ENCODE measurements at regions not wholly inside any gene's neighbourhood (a gene's known extent, or its start where the extent isn't known, plus 50 kb on each side); places are given as distances from the start of the nearest gene placed in this dataset.
"Not testable (repeated sequence)": the region's sequence is repeated elsewhere in the genome, so short reads cannot be mapped to it uniquely, and the experiment has no call there.

DNA sequence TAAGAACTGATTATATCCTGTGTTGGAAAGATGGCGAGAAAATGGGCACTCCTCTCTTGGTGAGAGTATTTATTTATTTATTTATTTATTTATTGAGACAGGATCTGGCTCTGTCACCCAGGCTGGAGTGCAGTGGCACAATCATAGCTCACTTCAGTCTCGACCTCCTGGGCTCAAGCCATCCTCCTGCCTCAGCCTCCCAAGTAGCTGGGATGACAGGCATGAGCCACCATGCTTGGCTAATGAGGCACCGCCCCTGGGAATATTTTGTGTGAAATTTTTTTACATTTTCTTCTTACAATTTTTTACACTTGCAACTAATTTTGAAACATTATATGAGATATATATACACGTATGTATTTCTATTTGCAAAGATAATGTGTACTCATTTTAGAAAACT lies 150.5 kb upstream of the PRR20G start:
- DNase-seq: no peak

DNA sequence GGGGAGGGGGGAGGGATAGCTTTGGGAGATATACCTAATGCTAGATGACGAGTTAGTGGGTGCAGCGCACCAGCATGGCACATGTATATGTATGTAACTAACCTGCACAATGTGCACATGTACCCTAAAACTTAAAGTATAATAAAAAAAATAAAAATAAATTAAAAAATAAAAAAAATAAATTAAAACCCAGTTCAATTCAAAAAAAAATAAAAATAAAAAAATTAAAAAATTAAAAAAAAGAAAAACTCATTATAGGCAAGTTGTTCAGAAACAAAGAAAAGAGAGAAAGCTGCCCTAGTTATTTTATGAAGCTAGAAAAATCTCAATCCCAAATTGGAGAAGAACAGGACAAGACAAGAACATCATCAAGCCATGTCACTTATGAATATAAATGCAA lies 147.5 kb upstream of the PRR20G start:
- not testable (repeated sequence) for DNase-seq

DNA sequence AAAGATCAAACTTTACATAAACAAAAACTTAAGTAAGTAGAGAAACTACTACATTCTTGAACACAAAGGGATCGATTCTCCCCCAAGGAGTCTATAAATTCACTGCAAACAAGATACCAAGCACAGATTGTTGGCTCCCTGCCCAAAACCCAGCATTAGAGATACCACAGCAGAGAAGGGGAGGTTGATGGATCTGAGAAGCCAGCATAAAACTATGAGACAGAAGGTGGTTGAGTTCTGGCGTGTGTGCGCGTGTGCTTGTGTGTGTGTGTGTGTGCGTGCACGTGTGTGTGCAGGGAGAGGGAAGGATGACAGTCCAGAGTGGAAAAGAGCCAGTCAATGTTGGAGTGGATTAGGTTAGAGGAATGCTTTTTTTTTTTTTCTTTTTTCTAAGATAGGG lies 143.2 kb upstream of the PRR20G start:
- DNase-seq: no peak

DNA sequence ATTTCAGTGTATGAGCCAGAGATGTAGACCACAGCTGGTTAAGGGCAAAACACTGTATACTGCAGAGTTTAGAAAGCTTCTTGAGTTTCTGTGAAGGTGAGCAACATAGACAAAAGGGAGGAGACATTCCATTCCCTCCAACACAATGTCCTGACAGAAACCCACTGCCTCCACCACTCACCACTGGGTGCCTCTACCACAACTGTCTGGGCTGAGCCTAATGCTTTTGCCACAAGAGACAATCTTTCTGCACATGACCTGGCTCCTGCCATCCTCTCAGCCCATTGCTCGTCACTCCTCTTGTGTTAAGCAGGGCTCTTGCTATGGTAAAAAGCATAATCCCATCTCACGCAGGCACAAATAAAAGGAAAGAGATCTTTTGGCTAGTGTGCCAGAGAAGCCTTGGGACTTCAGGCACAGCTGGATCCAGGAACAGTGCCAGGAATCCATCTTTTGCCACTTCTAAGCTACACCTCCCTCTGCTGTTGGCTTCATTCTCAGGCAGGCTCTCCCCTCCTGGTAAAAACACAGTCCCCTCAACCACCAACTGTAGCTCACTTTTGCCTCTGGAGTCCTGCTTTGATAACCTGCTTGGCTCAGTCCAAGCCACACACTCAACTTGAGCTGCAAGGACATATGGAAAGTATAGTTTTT lies 140.6 kb upstream of the PRR20G start:
- DNase-seq: no peak

DNA sequence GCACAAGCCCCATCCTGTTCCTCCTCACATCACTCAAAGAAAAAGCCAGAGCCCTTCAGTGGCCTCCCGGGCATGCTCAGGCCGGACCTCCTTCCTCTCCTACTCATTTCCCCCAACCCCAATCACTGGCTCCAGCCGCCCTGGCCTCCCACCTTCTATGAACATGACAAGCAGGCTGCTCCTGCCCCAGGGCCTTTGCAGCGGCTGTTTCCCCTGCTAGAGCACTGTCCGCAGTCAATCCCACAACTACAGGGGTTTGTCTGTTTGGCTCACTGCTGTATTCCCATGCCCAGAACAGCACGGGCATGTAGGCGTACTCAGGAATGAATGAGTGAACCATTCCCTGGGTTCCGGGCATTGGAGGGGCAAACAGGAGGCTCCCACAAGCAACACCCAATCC lies 139.8 kb upstream of the PRR20G start:
- DNase-seq: no peak

DNA sequence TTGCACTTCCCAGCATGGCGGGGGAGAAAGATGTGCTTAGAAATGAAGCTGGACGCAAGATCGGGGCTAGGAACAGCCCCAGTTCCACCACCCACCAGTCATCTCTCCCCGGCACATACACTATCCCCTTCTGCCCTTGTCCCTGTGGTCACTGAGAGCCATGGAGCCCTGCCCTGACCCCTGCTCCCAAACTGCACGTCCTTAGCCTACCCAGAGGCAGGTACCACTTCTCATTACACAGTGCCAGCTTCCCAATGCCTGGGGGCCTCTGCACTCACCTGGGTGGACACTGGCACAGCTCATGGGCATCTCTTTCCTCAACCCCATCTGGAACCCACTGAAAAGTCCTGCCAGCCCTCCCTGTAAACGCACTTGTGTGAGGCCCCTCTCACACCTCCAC lies 139.3 kb upstream of the PRR20G start:
- DNase-seq: no peak

DNA sequence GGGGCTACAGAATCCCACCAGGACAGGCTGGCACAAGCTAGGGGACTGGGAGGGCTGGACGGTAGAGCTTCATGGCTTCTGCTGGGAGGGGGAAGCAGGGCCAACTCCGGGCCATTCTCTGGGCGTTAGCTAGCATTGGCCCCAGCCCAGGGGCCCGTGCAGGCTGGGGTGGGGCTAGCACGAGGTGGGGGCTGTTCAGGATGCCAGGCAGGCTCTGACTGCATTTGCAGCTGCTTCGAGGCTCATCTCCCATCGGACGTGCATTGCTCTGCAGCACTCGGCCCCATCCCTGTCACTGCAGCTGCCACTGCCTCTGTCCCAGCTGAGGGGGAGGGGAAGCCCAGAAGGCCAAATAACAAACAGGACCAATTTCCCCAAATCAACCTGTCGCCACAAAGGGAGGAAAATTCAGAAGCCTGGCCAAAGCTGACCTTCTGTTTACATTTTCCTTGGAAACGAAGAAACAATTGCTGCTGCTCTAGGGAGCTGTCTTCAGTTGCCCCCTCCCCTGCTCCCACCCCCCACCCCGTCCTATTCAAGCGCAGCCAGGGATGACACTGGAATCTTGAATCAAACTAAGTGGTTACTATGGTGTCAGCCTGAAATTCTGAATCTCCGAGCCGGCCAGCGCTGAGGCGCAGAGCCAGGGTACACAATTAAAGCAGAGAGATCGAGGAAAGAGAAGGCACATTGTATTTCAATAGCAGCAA lies 138.8 kb upstream of the PRR20G start:
- DNase-seq: no peak

DNA sequence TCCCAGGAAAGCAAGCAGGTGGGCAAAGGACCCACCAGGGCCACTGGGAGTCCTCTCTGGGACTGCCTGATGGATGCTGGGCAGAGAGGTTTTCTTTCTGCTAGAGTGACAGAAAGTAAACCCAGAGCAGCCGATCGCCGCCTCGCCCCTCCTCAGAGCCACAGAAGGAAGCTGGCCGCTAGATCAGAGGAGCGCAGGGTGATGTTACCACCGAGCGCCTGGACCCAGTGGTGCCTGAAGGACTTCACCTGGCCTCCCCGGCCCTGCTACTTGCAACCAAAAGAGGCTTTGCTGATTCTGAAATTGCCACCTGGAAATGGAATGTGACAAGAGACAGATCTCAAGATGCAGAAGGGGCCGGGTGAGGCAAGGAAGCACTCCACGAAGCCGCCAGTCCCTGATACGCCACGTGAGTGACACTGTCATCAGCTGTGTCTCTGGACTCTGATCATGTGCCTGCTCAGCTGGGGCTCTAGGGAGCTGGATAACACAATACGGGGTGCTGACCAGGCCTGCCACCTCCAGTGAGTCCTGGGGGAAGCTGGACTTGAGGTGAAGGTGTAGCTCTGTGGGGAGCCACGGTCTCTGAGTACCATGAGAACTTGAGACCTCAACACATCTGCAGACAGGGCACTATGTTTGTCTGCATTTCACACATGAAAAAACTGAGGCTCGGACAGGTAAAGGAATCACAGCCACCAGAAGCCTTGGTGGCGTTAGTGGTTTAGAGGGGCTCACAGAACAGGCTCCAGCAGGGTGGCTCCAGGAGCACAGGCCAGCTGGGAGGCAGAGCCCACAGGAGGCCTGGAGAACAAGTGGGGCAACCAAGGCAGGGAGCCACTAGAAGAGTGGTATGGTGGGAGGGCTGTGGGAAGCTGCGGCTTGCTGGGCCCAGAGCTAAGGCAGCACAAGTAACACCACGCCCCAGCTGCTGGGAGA lies 137.9 kb upstream of the PRR20G start:
- DNase-seq: no peak

DNA sequence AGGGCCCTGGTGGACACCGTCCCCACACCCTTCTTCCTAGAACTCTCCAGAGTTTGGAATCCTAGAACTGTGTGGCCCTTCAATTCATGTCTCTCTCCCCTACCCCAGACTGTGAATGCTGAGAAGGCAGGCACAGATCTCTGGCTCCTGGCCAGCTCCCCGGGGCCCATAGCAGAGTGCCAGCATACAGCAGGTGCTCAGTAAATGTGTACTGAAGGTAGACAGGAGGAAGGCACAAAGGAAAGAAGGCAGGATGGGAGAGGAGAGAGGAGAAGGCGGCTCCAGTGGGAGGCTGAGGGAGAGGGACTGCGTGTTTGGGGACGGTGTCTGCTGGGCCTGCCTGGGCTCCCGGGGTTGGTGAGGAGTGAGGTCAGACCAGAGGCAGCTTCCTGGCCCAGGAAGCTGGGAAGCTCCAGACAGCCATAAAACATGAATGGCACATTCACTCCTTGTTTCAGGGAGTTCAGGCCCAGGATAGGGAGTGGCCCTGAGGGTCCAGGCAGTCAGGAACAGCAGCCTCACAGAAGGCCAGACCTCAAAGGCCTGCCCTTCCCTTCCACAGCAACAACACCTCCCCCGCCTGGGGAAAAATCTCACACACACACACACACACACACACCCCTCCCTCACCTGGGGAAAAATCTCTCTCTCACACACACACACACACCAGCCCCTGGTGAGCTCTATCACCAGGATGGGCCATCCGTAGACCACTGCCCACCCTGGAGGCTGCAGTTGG lies 137.1 kb upstream of the PRR20G start:
- no peak for DNase-seq

DNA sequence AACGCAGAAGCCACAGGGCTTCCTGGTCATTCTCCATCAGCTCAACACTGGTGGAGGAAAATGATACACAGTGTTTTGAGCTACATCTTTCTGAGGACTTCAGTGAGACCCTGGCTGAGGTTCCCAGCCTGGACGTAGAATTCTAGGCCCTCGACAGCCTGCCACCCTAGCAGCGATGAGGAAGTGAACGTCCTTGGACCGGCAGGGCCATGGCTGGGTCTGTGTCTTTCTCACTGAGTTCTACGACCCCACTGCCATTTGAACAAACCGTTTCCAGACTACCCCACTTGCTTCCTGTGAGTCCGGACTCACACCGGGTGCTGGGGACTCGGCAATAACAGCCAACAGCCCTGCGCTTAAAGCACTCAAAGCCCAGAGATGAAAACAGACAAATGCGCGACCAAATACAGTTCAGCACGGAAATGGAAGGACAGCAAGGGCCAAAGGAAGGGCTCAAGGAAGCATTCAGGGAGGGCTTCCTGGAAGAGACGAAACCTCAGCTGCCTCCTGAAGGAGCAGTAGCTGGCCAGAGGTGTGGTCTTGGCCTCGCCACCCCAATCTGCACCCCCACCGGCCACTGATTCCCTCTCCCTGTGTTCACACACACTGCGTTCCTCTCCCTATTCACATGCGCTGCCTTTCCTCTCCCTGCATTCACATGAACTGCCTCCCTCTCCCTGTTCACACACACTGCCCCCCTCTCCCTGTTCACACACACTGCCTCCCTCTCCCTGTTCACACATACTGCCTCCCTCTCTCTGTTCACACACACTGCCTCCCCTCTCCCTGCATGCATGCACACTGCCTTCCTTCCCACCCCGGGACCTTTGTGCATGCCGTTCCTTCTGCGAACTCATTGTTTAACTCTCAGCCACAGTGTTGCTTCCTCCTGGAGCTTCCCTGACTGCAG lies 136.3 kb upstream of the PRR20G start:
- no peak for DNase-seq

DNA sequence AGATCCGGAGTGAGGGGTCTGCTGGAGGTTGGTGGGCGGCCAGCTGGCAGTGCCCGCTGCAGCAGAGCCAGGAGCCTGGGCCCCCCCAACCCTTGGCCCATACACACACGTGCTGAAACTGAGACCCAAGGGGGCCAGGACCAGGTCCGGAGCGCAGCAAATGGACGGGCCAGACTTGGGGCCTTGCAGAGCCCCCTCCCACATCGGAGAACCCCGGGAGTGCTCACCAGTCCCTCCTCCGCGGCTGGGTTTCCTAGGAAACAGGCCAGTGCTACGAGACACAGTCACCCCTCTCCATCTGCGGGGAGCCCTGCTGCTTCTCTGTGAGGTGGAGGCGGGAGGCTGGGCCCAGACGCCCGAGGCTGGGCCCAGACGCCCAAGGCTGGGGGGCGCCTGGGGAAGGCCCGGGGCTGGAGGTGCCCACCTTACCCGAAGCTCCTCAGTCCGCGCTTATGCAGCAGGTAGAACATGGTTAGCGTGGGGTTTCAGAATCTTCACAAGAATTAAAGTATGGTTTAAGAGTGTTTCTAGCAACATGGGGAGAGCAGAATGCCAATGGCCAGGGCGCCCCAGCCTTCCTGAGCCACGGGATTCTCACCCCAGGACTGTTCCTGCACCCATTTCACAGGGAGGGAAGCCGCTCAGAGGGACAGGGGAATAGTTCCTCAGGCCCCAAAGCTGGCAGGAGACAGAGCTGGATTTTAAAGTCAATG lies 135.0 kb upstream of the PRR20G start:
- DNase-seq: no peak

DNA sequence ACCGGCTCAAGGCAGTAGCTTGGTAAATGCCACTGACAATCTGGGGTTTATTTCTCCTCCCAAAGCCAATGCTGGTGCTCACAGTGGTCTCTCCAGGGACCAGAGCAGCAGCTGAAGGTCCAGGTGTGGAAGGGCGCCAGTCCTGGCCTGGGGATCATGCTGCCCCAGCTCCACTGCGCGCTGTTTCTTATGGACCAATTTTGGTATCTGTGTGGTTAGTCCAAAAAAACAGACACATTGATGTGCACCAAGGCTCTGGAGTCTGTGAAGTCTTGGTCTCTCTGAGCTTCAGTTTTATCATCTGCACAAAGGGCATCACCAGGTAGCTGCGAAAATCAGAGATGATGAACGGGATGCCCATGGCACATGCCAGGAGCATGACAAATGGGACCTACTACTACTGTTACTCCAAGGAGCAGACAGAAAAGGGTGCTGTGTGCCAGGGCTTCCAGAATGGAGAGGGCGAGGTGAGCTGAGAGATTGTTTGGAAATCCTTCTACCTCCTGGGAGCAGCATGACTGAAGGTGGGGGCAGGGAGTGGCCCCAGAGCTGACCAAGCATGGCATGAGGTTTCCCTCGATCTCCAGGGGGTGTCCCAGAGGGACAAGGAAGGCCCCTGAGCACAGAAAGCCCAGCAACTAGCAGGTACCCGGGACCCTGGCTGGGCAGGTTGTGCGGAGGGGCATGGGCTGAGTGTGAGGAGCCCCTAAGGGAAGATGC lies 134.3 kb upstream of the PRR20G start:
- no peak for DNase-seq

DNA sequence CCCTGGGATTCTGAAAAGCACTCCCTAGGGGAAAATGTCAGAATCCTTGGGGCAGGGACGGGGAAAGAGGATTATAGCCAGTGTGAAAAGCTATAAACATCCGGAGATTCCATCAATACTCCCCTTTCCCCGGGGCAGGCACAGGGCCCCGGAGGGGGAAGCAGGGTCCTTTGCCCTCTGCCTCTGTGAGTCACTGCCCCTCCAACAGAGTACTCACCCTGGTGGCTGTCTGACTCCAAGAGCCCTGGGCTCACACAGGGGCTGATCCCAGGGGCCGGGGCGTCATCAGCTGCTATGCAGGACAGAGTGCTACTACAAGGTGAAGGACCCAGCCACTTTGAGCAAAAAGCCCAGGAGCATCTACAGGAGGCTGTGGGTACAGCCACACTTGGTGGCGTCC lies 133.0 kb upstream of the PRR20G start:
- DNase-seq: no peak

DNA sequence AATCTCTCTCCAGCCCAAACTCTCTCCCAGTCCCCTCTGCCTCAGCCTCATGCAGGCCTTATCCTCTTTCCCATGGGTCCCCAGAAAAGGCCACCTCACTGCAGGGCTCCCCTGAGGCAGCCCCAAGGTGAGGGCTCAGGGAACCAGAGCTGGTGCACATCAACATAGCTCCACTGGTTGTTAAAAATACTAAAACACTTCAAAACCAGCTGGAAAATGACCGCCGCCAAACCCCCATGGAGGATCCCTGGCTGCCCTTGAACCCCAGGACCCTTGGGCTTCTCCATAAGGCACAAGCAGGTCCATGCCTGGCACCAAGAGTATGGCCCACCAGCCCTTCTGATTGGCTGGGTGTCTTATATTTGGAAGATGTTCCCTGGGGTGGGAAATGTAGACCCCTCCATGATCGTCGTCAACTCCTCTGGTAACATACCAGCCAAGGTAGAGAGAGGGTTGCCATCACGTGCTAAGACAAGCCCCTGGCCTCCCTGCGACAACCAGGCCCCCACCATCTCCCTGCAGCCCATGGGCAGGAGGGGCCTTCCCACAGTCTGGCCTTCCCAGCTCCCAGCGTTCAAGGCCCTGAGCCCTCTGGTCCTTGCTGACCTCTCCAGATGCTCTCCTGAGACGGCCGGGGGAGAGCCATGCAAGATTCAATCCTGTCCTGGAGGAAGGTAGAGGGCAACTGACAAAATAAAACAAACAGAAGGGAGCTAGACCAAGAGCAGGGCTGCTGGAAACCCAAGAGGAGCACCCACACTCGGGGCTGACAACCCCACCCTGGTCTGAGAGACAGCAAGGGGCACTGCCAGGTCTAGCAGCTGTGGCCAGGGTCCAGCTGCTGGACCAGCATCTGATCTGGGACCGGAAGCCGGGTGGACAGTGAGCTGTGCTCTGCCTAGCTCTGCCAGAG lies 132.1 kb upstream of the PRR20G start:
- no peak for DNase-seq

DNA sequence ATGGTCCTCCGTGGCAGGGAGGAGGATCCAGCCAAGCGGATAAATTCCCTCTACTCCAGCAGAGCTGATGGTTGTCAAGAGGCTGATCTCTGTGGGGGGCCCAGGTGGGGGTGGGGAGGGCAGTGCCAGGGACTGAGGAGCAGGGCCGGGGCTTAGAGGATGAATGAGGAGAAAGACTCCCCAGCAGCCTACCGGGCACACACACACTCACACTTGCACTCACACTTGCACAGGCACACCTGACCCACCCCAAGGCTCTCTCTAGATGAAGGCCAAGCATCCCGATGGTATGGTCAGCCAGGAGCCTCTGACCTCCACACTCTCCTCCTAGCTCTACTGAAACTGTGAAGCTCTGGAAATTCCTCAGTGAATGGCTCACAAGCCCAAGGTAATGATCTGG lies 131.3 kb upstream of the PRR20G start:
- no peak for DNase-seq

DNA sequence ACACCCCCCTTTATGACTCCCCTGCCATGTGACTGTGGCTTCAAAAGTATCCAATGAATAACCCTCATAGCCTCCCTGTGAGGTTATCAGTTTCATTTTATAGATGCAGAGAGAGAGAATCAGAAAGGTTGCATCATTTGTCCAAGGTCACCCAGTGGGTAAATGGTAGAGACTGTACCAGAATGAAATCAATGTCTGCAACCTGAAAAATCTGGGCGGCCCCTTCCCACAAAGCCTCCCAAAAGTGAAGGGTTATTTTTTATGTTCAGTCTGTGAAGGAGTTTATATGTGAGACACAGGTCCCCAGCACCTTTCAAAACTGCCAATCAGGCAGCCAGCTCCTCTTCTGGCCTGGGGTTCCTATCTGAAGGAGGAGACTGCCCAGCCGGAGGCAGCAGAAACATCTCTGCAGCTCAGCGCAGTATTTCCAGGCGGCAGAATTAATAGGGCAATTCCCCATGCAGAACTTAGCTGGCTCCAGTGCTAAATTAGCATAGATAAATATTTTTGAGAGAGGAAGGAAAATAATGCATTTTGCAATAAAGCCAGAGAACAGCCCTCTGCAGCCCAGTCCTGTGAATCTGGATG lies 130.8 kb upstream of the PRR20G start:
- no peak for DNase-seq

DNA sequence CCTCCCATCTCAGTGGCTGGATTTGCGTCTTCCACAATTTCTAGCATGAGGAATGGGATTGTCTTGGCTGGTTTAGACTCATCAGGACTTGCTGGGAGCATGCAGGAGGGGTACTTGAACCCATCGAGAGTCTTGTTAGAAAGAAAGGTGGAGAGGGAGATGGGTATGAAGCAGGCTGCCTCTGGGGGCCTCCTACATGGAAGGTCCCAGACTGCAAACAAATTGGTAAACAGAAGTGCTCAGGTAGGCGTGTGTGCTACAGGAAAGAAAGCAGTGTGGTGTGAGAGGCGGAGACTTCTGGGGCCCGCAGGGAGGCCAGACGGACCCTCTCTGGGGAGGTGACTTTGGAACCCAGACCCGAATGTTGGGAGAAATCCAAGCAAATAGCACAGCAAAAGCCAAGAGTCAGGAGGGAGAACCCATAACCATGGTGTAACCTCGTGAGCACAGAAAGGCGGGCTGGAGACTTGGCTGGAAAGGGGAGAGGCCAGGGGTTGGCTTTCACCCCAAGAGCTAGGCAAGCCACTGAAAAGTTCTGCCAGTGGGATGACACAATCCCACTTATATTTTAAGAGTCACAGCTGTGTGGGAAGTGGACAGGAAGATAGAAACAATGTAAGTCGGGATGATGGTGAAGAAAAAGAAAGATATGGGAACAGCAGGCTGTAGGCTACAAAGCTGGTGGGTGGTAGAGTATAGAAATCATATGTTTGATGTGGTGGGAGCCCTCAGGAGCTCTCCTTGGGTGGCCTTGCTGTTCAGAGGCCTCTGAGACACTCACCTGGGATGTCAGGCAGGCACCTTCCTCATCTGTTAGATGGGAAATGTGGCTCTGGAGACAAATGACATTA lies 130.1 kb upstream of the PRR20G start:
- no peak for DNase-seq

DNA sequence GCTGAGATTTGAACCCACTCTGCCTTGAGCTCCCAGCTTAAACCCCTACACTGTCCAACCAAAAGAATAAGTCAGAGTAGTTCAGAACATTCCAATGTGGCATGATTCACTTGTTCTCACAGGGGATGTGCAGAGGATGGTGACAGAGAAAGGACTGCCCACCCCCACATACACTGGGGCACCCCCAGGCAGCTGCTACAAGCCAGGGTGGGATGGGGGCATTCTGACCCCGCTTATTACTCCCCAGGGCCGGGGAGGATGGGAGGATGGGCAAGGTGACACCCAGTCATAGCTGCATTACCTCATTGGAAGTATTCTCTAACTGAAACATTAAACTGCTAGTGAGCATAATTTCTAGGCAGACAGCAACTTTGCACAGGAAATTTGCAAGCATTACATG lies 126.0 kb upstream of the PRR20G start:
- no peak for DNase-seq
